ENCODE measurements at regions not wholly inside any gene's neighbourhood (a gene's known extent, or its start where the extent isn't known, plus 50 kb on each side); places are given as distances from the start of the nearest gene placed in this dataset.
"Not testable (repeated sequence)": the region's sequence is repeated elsewhere in the genome, so short reads cannot be mapped to it uniquely, and the experiment has no call there.

- no peak for FAIRE-seq
Measured at GRCh38 chr12:125836647-125837046, 771.4 kb downstream of the AACS start.

GRCh38 chr12:125841332-125841731 is 776.1 kb downstream of the AACS start:
- FAIRE-seq = no peak

- FAIRE-seq = no peak
Measured at GRCh38 chr12:125852116-125852515, 786.9 kb downstream of the AACS start.

- no peak for FAIRE-seq
Measured at GRCh38 chr12:125852679-125853078, 787.4 kb downstream of the AACS start.

- FAIRE-seq = no peak
Measured at GRCh38 chr12:125853670-125854069, 788.4 kb downstream of the AACS start.

GRCh38 chr12:125856366-125856765 is 791.1 kb downstream of the AACS start:
- no peak for FAIRE-seq

- no peak for FAIRE-seq
Measured at GRCh38 chr12:125856896-125857295, 791.7 kb downstream of the AACS start.

GRCh38 chr12:125860672-125861288 is 795.5 kb downstream of the AACS start:
- no peak for FAIRE-seq

GRCh38 chr12:125861299-125862281 is 796.4 kb downstream of the AACS start:
- peak; percentile 73 for FAIRE-seq

GRCh38 chr12:125865236-125865635 is 800.0 kb downstream of the AACS start:
- FAIRE-seq = not testable (repeated sequence)

- FAIRE-seq = no peak
Measured at GRCh38 chr12:125871811-125872594, 806.8 kb downstream of the AACS start.

GRCh38 chr12:125873016-125873415 is 807.8 kb downstream of the AACS start:
- no peak for FAIRE-seq

- FAIRE-seq = no peak
Measured at GRCh38 chr12:125878483-125878882, 813.2 kb downstream of the AACS start.

GRCh38 chr12:125882141-125882540 is 816.9 kb downstream of the AACS start:
- FAIRE-seq = no peak

GRCh38 chr12:125888921-125889320 is 823.7 kb downstream of the AACS start:
- no peak for FAIRE-seq

GRCh38 chr12:125889742-125890141 is 824.5 kb downstream of the AACS start:
- FAIRE-seq = no peak

GRCh38 chr12:125890366-125890905 is 825.2 kb downstream of the AACS start:
- FAIRE-seq = no peak

GRCh38 chr12:125890971-125891370 is 825.7 kb downstream of the AACS start:
- FAIRE-seq = no peak

- FAIRE-seq = no peak
Measured at GRCh38 chr12:125892276-125892675, 827.0 kb downstream of the AACS start.

- FAIRE-seq = no peak
Measured at GRCh38 chr12:125902991-125903390, 837.8 kb downstream of the AACS start.

- no peak for FAIRE-seq
Measured at GRCh38 chr12:125907351-125907750, 842.1 kb downstream of the AACS start.

GRCh38 chr12:125919856-125920470 is 854.7 kb downstream of the AACS start:
- FAIRE-seq = no peak

- FAIRE-seq = no peak
Measured at GRCh38 chr12:125922330-125922729, 857.1 kb downstream of the AACS start.
